ENCODE measurements at regions not wholly inside any gene's neighbourhood (a gene's known extent, or its start where the extent isn't known, plus 50 kb on each side); places are given as distances from the start of the nearest gene placed in this dataset.

DNA sequence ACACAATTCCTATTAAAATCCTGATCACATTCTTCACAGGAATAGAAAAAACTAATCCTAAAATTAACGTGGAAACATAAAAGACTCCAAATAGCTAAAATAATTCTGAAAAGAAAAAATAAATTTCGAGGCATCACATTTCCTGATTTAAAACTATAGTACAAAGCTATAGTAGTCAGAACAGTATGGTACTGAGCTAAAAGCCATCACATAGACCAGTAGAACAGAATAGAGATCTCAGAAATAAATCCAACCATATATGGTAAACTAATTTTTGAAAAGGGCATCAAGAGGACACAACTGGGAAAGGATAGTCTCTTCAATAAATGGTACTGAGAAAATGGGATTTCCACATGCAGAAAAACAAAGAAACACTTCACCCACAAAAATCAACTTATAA lies 125.2 kb upstream of the DAAM1 start:
- TF ChIP-seq, protein P1, sequence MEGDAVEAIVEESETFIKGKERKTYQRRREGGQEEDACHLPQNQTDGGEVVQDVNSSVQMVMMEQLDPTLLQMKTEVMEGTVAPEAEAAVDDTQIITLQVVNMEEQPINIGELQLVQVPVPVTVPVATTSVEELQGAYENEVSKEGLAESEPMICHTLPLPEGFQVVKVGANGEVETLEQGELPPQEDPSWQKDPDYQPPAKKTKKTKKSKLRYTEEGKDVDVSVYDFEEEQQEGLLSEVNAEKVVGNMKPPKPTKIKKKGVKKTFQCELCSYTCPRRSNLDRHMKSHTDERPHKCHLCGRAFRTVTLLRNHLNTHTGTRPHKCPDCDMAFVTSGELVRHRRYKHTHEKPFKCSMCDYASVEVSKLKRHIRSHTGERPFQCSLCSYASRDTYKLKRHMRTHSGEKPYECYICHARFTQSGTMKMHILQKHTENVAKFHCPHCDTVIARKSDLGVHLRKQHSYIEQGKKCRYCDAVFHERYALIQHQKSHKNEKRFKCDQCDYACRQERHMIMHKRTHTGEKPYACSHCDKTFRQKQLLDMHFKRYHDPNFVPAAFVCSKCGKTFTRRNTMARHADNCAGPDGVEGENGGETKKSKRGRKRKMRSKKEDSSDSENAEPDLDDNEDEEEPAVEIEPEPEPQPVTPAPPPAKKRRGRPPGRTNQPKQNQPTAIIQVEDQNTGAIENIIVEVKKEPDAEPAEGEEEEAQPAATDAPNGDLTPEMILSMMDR (IDR thresholded peaks at IDR 0.05): no peak
- TF ChIP-seq EP300 (IDR thresholded peaks at IDR 0.05) (no peak), POLR2A (IDR thresholded peaks at IDR 0.05) (no peak), POLR2AphosphoS5 (IDR thresholded peaks at IDR 0.05) (no peak)
